Small intestine (tissue), 7 donors: ENCODE measurements at regions not wholly inside any gene's neighbourhood (a gene's known extent, or its start where the extent isn't known, plus 50 kb on each side); places are given as distances from the start of the nearest gene placed in this dataset.
"Not testable (repeated sequence)": the region's sequence is repeated elsewhere in the genome, so short reads cannot be mapped to it uniquely, and the experiment has no call there.

ENCODE experiments used
- DNase-seq, 2 donors: peaks; one replicate each; pipeline versions ENCODE4 v3.0.0 to v3.0.0-alpha.2; 2013
- FAIRE-seq: peaks from 2 replicates; lab custom pipeline; 2012; peaks lifted over from hg19 to GRCh38; lab: Jason Lieb, UNC
- H3K27ac ChIP-seq, 3 donors: one replicate each; pipeline ENCODE4 v1.5.1; 2013; ENCODE audit warnings: low read length in 2 of 3, mild to moderate bottlenecking in 2 of 3, control low read depth in 1 of 3, inconsistent platforms in 1 of 3, low read depth in 1 of 3, moderate library complexity in 1 of 3
- H3K27me3 ChIP-seq, 3 donors: one replicate each; pipeline ENCODE4 v1.6.1; 2013; ENCODE audit warnings: low read length in 3 of 3, inconsistent platforms in 1 of 3; ENCODE audit not compliant: control insufficient read depth in 3 of 3, insufficient read depth in 3 of 3
- H3K36me3 ChIP-seq, 3 donors: one replicate each; pipeline ENCODE4 v1.6.1; 2013; ENCODE audit warnings: low read length in 3 of 3, inconsistent platforms in 1 of 3, low read depth in 1 of 3, mild to moderate bottlenecking in 1 of 3, moderate library complexity in 1 of 3; ENCODE audit not compliant: control insufficient read depth in 3 of 3, insufficient read depth in 2 of 3
- H3K4me1 ChIP-seq, 3 donors: one replicate each; pipeline ENCODE4 v1.6.1; 2013; ENCODE audit warnings: low read length in 2 of 3, inconsistent platforms in 1 of 3, low read depth in 1 of 3, mild to moderate bottlenecking in 1 of 3, moderate library complexity in 1 of 3; ENCODE audit not compliant: control insufficient read depth in 3 of 3, insufficient read depth in 2 of 3
- H3K4me3 ChIP-seq, 3 donors: one replicate each; pipeline ENCODE4 v1.5.1; 2013; ENCODE audit warnings: low read length in 3 of 3, control low read depth in 1 of 3, inconsistent platforms in 1 of 3, low read depth in 1 of 3, mild to moderate bottlenecking in 1 of 3, moderate library complexity in 1 of 3
- H3K9me3 ChIP-seq, 2 donors: one replicate each; pipeline ENCODE4 v1.6.1; 2013; ENCODE audit warnings: low read depth in 1 of 2, low read length in 1 of 2; ENCODE audit not compliant: control insufficient read depth in 2 of 2, insufficient read depth in 1 of 2
- WGBS, 3 donors: extraction: QIAGEN DNeasy Blood & Tissue Kit; methylation state at CpG; one replicate each; pipeline ENCODE4 v1.1.7; 2013; 5-methylcytosine and 5-hydroxymethylcytosine counted together
- donor health status: healthy with polysubstance abuse.
- donor health status: control.
- donor health status: control.
- donor health status: Bipolar disorder and iron deficiency.
- donor health status: healthy.

DNA sequence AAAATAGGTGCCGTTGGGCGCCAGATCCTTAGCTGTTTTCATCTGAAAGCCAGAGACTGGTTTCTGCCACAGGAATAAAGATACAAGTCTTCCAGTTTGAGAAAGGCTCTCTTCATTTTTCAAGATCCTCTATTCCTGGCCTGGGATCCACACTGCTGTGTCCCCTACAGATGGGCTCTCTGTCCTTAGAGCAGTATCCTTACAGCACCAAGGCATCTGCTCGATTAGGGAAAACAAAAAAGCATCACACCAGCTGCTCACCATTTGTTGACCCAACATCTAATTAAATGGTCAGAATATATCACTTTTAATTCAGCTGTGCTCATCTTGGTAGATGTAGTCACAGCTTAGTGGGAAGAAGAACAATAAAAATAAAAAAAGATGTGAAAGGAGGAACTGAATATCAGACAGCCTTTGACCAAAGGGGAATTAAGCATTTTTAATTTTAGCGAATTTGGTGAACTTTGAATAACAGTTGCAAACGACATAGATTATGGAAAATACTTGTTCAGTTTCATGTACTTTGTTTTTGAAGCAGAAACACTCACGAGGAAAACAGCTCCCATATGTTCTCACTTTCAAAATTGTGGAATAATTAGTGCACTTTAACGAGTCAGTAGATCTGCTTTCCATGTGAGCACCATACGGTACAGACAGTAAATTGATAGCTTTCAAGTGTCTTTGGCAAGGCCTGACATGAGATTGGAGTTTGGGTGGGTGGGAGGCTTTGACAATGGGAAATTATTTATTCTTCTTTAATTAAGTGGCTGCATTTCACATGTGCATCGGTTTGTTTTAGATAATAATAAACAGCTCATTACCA, 148.4 kb upstream of the CLNK start:
- Histone ChIP-seq H3K27ac (no peak overlapping the region), H3K27me3 (peaks cover 0 to 2% (median 0%) of the 10 kb centered on the region in 3 donors), H3K36me3 (no peaks in the 10 kb centered on the region), H3K4me3 (no peak overlapping the region), H3K4me1 (no peaks in the 10 kb centered on the region), H3K9me3 (no peaks in the 10 kb centered on the region)
- DNase-seq: no peak
- 66 to 78% (median 75%) methylated on average over 9 of the region's 9 CpGs for WGBS, 3 donors
- no peak for FAIRE-seq

DNA sequence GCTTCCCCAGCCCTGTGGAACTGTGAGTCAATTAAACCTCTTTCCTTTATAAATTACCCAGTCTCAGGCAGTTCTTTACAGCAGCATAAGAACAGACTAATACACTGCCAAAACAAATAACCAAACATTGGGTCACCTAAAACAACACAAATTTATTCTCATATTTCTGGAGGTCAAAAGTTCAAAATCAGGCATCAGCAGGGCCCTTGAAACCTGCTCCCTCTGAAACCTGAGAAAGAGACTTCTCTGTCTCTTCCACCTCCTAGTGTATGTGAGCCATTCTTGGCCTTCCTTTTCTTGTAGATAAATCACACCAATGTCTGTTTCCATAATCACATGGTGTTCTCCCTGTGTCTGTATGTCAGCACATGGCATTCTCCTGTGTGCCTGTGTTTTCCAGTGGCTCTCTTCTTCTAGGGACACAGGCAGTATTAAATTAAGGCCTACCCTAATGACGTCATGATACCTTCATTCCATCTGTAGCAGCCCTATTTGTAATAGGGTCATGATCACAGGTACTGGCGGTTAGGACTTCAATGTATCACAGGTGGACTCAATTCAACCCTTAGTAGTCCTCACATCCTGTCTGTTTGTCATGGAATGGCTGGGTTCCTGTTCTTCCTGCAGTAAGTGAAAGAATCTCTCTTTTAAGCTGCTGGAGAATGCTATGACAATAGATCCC, 147.3 kb upstream of the CLNK start:
- FAIRE-seq: no peak
- H3K27ac ChIP-seq: no peak overlapping the region
- H3K27me3 ChIP-seq: peaks cover 0 to 2% (median 0%) of the 10 kb centered on the region in 3 donors
- WGBS, 3 donors: 77 to 87% (median 87%) methylated on average over 2 of the region's 2 CpGs
- H3K9me3 ChIP-seq: no peaks in the 10 kb centered on the region
- no peak for DNase-seq
- H3K36me3 ChIP-seq: no peaks in the 10 kb centered on the region
- H3K4me3 ChIP-seq: no peak overlapping the region
- no peaks in the 10 kb centered on the region for H3K4me1 ChIP-seq

DNA sequence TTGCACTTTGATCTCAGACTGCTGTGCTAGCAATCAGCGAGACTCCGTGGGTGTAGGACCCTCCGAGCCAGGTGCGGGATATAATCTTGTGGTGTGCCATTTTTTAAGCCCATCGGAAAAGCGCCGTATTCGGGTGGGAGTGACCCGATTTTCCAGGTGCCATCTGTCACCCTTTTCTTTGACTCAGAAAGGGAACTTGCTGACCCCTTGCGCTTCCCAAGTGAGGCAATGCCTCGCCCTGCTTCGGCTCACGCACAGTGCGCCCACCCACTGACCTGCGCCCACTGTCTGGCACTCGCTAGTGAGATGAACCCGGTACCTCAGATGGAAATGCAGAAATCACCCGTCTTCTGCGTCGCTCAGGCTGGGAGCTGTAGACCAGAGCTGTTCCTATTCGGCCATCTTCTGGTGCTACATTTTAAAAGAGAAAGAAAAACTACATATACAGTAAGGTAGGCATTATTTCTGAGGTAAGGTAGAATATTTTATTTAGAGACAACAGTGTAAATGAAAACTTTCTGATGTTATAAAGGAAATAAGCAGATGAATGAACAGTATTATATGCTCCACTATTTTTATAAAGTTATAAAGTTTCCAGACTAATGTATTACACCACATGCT, 144.5 kb upstream of the CLNK start:
- 86 to 93% (median 90%) methylated on average over 21 of the region's 21 CpGs for WGBS, 3 donors
- not testable (repeated sequence) for H3K27ac ChIP-seq, H3K9me3 ChIP-seq, FAIRE-seq, DNase-seq, H3K4me1 ChIP-seq, H3K4me3 ChIP-seq, H3K36me3 ChIP-seq, H3K27me3 ChIP-seq

DNA sequence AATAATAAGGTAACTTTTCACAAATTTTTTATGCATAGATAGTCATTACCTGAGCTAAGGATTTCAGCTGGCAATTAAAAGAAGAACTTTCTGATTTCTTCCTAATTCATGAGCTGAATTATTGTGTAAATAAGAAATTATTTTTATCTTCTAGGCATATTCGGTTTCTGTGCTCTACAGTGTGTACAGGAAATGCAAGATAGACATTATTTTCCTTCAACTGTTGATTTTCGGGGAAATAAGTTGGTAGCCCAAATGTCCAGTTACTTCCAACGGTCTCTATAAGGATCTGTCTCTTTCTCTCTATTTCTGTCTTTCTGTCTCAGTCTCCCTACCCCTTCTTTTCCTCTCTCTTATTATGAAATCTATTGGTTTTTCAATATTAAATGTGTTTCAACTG, 137.3 kb upstream of the CLNK start:
- H3K27ac ChIP-seq: no peak overlapping the region
- DNase-seq: no peak
- 82 to 86% (median 84%) methylated on average over 3 of the region's 3 CpGs for WGBS, 3 donors
- no peaks in the 10 kb centered on the region for H3K4me1 ChIP-seq
- H3K9me3 ChIP-seq: no peaks in the 10 kb centered on the region
- no peak overlapping the region for H3K4me3 ChIP-seq
- H3K27me3 ChIP-seq: no peaks in the 10 kb centered on the region
- FAIRE-seq: no peak
- no peaks in the 10 kb centered on the region for H3K36me3 ChIP-seq

DNA sequence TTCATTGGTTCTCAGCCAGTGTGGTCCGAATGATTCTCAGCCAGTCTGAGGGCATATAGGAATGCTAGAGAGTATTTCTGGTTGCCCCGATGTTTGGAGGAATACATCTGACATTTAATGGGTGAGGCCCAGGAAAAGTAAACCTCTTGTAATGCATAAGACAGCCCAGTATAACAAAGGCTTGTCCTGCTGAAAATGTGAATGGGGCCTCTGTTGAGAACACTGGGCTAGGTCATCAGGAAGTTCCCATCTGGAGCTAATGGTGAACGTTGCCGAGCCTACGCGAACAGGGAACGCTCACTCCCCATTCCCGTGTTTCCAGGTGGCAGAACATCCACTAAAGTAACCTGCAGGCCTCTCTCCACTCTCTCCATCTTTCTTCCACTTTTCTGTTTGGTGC, 132.0 kb upstream of the CLNK start:
- Histone ChIP-seq H3K27me3 (no peaks in the 10 kb centered on the region), H3K4me1 (no peaks in the 10 kb centered on the region), H3K36me3 (no peaks in the 10 kb centered on the region), H3K4me3 (no peak overlapping the region), H3K9me3 (no peaks in the 10 kb centered on the region), H3K27ac (no peak overlapping the region)
- WGBS, 3 donors: 89 to 91% (median 89%) methylated on average over 8 of the region's 8 CpGs
- FAIRE-seq (no peak), DNase-seq (no peak)

DNA sequence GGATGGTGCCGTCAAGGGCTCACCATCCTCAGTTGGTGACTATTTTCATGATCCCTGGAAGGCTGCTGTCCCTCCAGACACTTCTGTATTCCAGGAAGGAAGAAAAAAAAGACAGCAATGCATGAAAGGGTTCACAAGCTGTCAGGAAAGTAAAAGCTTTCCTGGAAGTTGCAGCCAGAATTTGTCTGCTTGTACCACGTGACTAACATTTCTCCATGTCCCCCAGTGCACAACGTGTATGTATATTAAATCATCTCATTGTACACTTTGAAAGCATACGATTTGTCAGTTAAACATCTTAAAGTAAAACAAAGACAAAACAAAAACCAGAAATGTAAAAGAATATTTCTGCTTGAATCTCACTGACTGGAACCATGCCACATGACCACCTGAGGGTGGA, 127.4 kb upstream of the CLNK start:
- H3K9me3 ChIP-seq: peaks cover 0 to 5% of the 10 kb centered on the region in 2 donors
- H3K27me3 ChIP-seq: peaks cover 0 to 1% (median 0%) of the 10 kb centered on the region in 3 donors
- no peak overlapping the region for H3K4me3 ChIP-seq
- H3K27ac ChIP-seq: no peak overlapping the region
- DNase-seq (no peak), FAIRE-seq (no peak)
- H3K36me3 ChIP-seq: no peaks in the 10 kb centered on the region
- no peaks in the 10 kb centered on the region for H3K4me1 ChIP-seq
- 55 to 73% (median 58%) methylated on average over 4 of the region's 4 CpGs for WGBS, 3 donors

DNA sequence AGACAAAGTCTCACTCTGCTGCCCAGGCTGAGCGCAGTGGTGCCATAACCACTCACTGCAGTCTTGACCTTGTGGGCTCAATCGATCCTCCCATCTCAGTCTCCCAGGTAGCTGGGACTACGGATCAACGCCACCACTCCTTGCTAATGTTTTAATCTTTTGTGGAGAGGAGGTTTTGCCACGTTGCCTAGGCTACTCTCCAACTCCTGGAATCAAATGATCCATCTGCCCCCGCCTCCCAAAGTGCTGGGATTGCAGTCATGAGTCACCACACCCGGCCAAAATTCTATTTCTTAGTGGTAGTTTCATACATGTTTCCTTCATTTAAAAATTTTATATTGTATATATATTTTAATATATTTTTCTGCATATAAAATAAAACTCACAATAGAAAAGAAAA, 125.8 kb upstream of the CLNK start:
- Histone ChIP-seq H3K36me3 (no peaks in the 10 kb centered on the region), H3K27ac (no peak overlapping the region), H3K4me1 (no peaks in the 10 kb centered on the region), H3K4me3 (no peak overlapping the region), H3K27me3 (peaks cover 0 to 1% (median 0%) of the 10 kb centered on the region in 3 donors), H3K9me3 (peaks cover 0 to 5% of the 10 kb centered on the region in 2 donors)
- no peak for FAIRE-seq
- WGBS, 3 donors: 69 to 85% (median 77%) methylated on average over 7 of the region's 7 CpGs
- no peak for DNase-seq

DNA sequence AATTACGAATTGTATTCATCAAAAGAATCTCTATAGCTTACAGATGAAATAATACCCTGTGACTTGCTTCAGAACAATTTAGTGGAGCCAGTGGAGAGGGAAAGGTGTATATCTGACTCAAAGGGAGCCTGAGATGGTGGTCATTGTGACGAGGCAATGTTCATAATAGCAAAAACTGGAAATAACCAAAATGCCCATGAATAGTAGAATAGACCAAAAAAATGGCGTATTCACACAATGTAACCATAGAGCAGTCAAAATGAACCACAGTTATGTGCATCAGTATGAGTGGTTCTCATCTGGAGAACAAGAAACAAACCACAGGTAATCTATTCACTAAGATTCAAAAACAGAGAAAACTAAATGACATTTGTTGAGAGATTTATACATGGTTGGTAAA, 125.3 kb upstream of the CLNK start:
- Histone ChIP-seq H3K27me3 (peaks cover 0 to 1% (median 0%) of the 10 kb centered on the region in 3 donors), H3K9me3 (peaks cover 0 to 5% of the 10 kb centered on the region in 2 donors), H3K4me3 (no peak overlapping the region), H3K36me3 (no peaks in the 10 kb centered on the region), H3K4me1 (no peaks in the 10 kb centered on the region), H3K27ac (no peak overlapping the region)
- no peak for FAIRE-seq
- no peak for DNase-seq
- 72 to 80% (median 78%) methylated on average over 3 of the region's 3 CpGs for WGBS, 3 donors
